Memory B cell (primary cell): ENCODE measurements at regions not wholly inside any gene's neighbourhood (a gene's known extent, or its start where the extent isn't known, plus 50 kb on each side); places are given as distances from the start of the nearest gene placed in this dataset.
"Not testable (repeated sequence)": the region's sequence is repeated elsewhere in the genome, so short reads cannot be mapped to it uniquely, and the experiment has no call there.

Source experiments
- ATAC-seq: fragments of 150-1000 bp; cut with Tn5 transposase; 2 replicates; pipeline ENCODE4 v1.10.0; 2021; ENCODE audit warnings: low read depth, mild to moderate bottlenecking, moderate library complexity
- DNase-seq, 2 donors: peaks; one replicate each; pipeline ENCODE4 v3.0.0; 2022; ENCODE audit warnings: low spot score in 2 of 2
- H3K27ac Mint-ChIP-seq: one replicate; pipeline ENCODE4 v1.8.0; 2022; ENCODE audit warnings: mild to moderate bottlenecking, moderate library complexity, mixed read lengths
- H3K27me3 Mint-ChIP-seq: one replicate; pipeline ENCODE4 v1.8.0; 2022; ENCODE audit warnings: mixed read lengths
- H3K36me3 Mint-ChIP-seq: one replicate; pipeline ENCODE4 v1.8.0; 2022; ENCODE audit warnings: mild to moderate bottlenecking, mixed read lengths
- H3K4me1 Mint-ChIP-seq: one replicate; pipeline ENCODE4 v1.8.0; 2022; ENCODE audit warnings: mixed read lengths
- H3K4me3 Mint-ChIP-seq: one replicate; pipeline ENCODE4 v1.8.0; 2022; ENCODE audit warnings: mild to moderate bottlenecking, moderate library complexity, mixed read lengths
- H3K9me3 Mint-ChIP-seq: one replicate; pipeline ENCODE4 v1.8.0; 2022; ENCODE audit warnings: mixed read lengths

DNA sequence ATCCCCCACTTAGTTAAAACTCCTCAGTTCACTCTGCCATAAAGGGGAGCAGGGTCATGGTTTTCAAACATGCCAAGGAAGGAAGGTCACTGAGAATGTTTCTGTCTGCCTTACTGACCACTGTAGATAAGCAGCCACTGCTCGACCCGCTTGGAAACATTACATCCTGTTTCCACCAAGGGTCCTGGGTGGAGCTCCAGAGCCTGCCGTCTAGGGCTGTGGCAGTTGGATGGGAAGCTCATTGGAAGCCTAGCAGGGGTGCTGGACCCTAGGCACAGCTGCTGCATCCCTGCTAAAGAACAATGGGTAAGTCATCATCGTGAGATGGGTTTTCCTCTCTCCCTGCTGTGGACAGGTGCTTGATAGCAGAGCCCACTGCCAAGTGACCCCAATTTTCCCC lies 76.0 kb upstream of the SRD5A3 start:
- Mint-ChIP-seq H3K4me3 (no peak overlapping the region), H3K4me1 (no peaks in the 10 kb centered on the region), H3K36me3 (no peaks in the 10 kb centered on the region), H3K27me3 (peaks cover 3% of the 10 kb centered on the region), H3K9me3 (no peaks in the 10 kb centered on the region), H3K27ac (no peak overlapping the region)
- ATAC-seq = no peak
- DNase-seq = no peak

DNA sequence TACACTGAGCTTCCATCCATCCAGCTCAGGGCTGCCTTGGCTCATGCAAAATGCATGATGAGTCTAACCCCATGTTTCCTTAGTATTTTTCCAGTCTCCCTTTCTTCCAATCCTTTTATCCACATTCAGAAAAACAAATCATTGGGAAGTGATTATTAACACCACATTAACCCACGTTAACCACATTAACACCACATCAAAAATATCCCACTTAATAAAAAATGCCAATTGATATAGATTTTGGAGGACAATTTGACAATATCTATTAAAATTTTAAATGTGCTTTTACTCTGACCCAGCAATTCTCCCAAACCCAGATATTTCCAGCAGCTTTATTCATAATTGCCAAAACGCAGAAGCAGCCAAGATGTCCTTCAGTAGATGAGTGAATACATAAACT lies 75.6 kb upstream of the SRD5A3 start:
- Mint-ChIP-seq H3K4me1 (no peaks in the 10 kb centered on the region), H3K9me3 (peaks cover under 1% of the 10 kb centered on the region), H3K4me3 (no peak overlapping the region), H3K36me3 (no peaks in the 10 kb centered on the region), H3K27ac (no peak overlapping the region), H3K27me3 (peaks cover 4% of the 10 kb centered on the region)
- DNase-seq (no peak), ATAC-seq (no peak)

DNA sequence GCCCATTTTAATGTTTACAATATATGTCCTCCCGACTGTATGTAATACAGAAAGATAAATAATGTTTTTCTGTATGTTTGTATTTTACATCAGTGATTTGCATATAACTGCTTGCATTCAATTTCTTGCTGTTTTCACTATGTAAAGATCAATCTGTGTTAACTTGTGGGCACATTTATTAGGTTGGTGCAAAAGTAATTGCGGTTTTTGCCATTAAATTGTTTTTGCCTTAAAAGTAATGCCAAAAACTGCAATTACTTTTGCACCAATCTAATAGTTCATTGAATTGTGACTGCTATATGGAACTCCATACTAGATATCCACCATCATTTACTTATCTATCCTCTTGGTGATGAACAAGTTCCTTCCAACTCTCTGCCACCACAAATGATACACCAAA lies 73.9 kb upstream of the SRD5A3 start:
- H3K4me1 Mint-ChIP-seq = no peaks in the 10 kb centered on the region
- H3K4me3 Mint-ChIP-seq = no peak overlapping the region
- peaks cover 1% of the 10 kb centered on the region for H3K9me3 Mint-ChIP-seq
- no peak for ATAC-seq
- DNase-seq = no peak
- no peaks in the 10 kb centered on the region for H3K36me3 Mint-ChIP-seq
- H3K27ac Mint-ChIP-seq = no peak overlapping the region
- peaks cover 4% of the 10 kb centered on the region for H3K27me3 Mint-ChIP-seq

DNA sequence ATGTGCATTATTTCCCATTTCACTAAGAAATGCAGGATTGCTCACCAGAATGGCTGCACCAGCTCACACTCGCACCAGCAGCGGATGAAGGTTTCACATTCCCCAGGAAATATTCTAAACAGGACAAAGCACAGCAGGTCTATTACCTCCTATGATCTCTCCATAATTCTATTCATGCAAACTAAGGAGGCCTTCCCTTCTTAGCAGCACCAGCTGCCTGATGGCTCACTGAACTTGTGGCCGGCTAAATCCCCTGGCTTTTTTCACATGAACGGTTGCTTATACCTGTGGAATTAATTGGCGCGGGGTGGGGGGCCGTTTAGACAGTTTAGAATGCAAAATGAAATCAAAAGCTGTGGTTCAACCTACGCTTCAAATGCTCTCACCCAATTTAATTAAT lies 73.5 kb upstream of the SRD5A3 start:
- DNase-seq (no peak), ATAC-seq (no peak)
- no peaks in the 10 kb centered on the region for H3K36me3 Mint-ChIP-seq
- H3K27me3 Mint-ChIP-seq = peaks cover 4% of the 10 kb centered on the region
- H3K4me1 Mint-ChIP-seq = no peaks in the 10 kb centered on the region
- H3K4me3 Mint-ChIP-seq = no peak overlapping the region
- H3K27ac Mint-ChIP-seq = no peak overlapping the region
- H3K9me3 Mint-ChIP-seq = peaks cover 1% of the 10 kb centered on the region

DNA sequence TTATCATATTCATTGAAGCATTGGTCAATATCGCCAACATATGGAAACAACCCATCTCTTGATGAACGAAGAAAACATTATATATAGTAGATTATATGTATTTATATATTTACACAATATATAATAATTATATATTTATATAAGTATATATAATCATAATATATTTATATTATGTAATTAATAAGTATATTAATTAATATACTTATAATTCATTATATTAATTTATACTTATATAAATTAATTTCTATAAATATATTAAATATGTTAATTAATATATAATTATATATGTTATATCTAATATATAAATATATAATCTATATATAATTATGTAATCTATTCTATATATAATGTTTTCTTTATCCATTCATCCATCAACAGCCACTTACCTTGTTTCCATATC lies 69.0 kb upstream of the SRD5A3 start:
- ATAC-seq (no peak), DNase-seq (no peak)
- no peak overlapping the region for H3K4me3 Mint-ChIP-seq
- no peaks in the 10 kb centered on the region for H3K36me3 Mint-ChIP-seq
- no peak overlapping the region for H3K27ac Mint-ChIP-seq
- peaks cover 9% of the 10 kb centered on the region for H3K9me3 Mint-ChIP-seq
- H3K27me3 Mint-ChIP-seq = peaks cover 6% of the 10 kb centered on the region
- H3K4me1 Mint-ChIP-seq = no peaks in the 10 kb centered on the region

DNA sequence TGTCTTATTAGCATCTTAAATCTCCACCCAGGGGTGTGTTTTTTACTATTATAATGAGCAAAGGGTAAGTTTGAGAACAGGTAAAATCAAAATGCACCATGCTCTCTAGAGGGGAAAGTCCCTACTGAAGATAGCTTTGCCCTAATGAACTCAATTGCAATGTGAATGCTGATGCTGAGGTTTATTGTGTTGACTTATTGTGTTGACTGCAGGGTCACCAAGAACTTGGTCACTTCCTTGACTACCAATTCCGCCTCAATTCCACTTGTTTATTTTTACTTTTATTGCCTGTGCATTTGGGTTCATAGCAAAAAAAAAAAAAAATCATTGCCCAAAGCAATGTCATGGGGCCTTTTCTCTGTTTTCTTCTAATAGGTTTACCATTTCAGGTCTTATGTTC lies 67.7 kb upstream of the SRD5A3 start:
- Mint-ChIP-seq H3K4me1 (no peaks in the 10 kb centered on the region), H3K9me3 (peaks cover 14% of the 10 kb centered on the region), H3K27ac (no peak overlapping the region), H3K4me3 (no peak overlapping the region), H3K27me3 (peaks cover 6% of the 10 kb centered on the region), H3K36me3 (peaks cover under 1% of the 10 kb centered on the region)
- no peak for DNase-seq
- no peak for ATAC-seq

DNA sequence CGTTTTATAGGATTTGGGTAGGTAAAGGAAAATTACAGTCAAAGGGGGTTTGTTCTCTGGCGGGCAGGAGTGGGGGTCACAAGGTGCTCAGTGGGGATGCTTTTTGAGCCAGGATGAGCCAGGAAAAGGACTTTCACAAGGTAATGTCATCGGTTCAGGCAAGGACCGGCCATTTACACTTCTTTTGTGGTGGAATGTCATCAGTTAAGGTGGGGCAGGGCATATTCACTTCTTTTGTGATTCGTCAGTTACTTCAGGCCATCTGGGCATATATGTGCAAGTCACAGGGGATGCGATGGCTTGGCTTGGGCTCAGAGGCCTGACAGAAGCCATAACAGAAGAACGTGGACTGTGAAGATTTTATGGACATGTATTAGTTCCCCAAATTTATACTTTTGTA lies 65.6 kb upstream of the SRD5A3 start:
- DNase-seq, H3K27me3 Mint-ChIP-seq, H3K4me1 Mint-ChIP-seq, H3K4me3 Mint-ChIP-seq, H3K27ac Mint-ChIP-seq, ATAC-seq, H3K36me3 Mint-ChIP-seq: not testable (repeated sequence)
- H3K9me3 Mint-ChIP-seq = peaks cover 21% of the 10 kb centered on the region

DNA sequence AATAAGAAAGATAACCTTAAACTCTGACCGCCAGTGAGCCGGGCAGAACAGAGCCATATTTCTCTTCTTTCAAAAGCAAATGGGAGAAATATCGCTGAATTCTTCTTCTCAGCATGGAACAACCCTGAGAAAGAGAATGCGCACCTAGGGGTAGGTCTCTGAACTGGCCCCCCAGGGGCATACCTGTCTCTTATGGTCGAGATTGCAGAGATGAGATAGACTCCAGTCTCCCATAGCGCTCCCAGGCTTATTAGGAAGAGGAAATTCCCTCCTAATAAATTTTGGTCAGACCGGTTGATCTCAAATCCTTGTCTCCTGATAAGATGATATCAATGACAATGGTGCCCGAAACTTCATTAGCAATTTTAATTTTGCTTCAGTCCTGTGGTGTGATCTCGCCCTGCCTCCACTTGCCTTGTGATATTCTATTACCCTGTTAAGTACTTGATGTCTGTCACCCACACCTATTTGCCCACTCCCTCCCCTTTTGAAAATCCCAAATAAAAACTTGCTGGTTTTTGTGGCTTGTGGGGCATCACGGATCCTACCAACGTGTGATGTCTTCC lies 64.8 kb upstream of the SRD5A3 start:
- not testable (repeated sequence) for H3K27me3 Mint-ChIP-seq

DNA sequence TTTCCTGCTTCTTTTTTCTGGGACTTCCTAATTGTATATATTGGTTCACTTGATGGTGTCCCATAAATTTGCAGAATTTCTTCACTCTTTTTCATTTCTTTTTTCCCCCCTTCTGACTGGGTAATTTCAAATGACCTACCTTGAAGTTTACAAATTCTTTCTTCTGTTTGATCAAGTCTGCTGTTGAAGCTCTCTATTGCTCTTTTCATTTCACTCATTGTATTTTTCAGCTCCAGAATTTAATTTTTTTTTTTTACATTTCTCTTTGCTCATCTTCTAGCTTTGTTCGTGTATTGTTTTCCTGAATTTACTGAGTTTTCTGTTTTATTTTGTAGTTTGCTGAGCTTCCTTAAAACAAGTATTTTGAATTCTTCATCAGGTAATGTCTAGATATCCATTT lies 61.7 kb upstream of the SRD5A3 start:
- peaks cover 3% of the 10 kb centered on the region for H3K36me3 Mint-ChIP-seq
- no peak for DNase-seq
- ATAC-seq = no peak
- H3K9me3 Mint-ChIP-seq = peaks cover 17% of the 10 kb centered on the region
- H3K4me1 Mint-ChIP-seq = no peaks in the 10 kb centered on the region
- no peak overlapping the region for H3K4me3 Mint-ChIP-seq
- H3K27me3 Mint-ChIP-seq = peaks cover 2% of the 10 kb centered on the region
- no peak overlapping the region for H3K27ac Mint-ChIP-seq

More for the DNA sequence above, 64.8 kb upstream of the SRD5A3 start:
- not testable (repeated sequence) for ATAC-seq, H3K4me3 Mint-ChIP-seq, DNase-seq, H3K4me1 Mint-ChIP-seq, H3K36me3 Mint-ChIP-seq, H3K27ac Mint-ChIP-seq
- peaks cover 20% of the 10 kb centered on the region for H3K9me3 Mint-ChIP-seq

DNA sequence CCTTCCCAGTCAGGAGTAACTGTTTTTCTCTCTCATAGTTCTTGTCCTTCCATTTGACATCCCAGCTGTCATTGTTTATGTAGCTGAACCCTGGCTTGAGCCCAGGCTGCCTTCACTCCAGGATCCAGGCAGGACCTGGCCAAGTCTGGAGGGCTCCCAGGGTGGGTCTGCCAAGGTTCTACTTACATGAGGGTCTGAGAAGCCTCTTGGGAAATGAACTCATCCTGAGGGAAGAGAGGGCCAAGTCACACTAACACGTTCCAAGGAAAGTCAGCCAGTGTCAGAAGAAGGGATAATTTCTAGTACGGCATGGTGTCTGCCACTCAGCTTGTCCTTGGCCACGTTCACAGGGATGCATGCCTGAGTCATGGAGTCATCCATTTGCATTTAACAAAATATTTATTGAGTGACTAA lies 54.8 kb upstream of the SRD5A3 start:
- Mint-ChIP-seq H3K27me3 (peaks cover 15% of the 10 kb centered on the region), H3K9me3 (no peaks in the 10 kb centered on the region), H3K4me1 (no peaks in the 10 kb centered on the region), H3K4me3 (no peak overlapping the region), H3K36me3 (no peaks in the 10 kb centered on the region), H3K27ac (no peak overlapping the region)
- DNase-seq (no peak), ATAC-seq (no peak)

DNA sequence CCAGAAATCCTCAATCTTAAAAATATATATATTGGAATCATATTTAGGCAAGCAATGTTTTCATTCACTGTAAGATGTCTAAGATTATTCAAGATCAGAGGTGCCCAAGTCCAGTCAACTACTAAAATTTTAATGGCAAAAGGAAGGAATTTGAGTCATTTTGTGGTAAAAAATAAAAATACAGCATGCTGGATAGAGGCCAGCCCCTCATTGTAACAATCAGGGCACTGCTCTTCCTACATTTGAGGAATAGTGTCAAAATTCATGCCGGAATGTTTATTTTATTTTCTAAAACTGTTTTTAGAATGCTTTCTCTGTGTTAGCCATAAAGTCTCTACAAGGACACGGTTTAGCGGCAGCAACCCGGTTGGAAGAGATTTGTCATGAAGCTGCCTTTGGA lies 49.9 kb upstream of the SRD5A3 start:
- no peaks in the 10 kb centered on the region for H3K4me1 Mint-ChIP-seq
- peaks cover 13% of the 10 kb centered on the region for H3K27me3 Mint-ChIP-seq
- no peak overlapping the region for H3K4me3 Mint-ChIP-seq
- no peak for ATAC-seq
- H3K36me3 Mint-ChIP-seq = no peaks in the 10 kb centered on the region
- H3K27ac Mint-ChIP-seq = no peak overlapping the region
- no peak for DNase-seq
- no peaks in the 10 kb centered on the region for H3K9me3 Mint-ChIP-seq
